GM21723 (cell line): ENCODE measurements at regions not wholly inside any gene's neighbourhood (a gene's known extent, or its start where the extent isn't known, plus 50 kb on each side); places are given as distances from the start of the nearest gene placed in this dataset.
"Not testable (repeated sequence)": the region's sequence is repeated elsewhere in the genome, so short reads cannot be mapped to it uniquely, and the experiment has no call there.

Source experiments
- ATAC-seq: cut with Tn5 transposase; IDR thresholded peaks from one replicate; pipeline ENCODE4 v1.9.1; 2021; ENCODE audit warnings: mild to moderate bottlenecking, moderate library complexity; ENCODE audit not compliant: unreplicated experiment

DNA sequence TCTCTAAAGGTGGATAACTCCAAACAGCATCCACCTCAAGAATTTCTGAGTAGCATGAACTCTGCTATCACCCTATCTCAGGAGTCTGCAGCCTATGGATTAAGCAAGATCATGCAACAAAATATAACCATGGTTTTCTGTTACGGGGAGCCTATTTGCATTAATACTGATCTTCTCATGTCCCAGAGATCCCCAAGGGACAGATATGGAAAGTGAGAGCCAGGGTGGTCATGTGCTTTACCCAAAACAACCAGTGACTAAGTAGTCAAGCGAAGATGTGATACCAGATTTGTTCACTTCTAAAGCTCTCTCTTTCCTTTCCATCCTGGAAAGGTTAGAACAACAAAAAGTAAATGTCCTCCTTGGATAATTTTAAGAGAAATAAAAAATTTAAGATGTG, 125.1 kb downstream of the PRRX1 start:
- ATAC-seq, result no peak

DNA sequence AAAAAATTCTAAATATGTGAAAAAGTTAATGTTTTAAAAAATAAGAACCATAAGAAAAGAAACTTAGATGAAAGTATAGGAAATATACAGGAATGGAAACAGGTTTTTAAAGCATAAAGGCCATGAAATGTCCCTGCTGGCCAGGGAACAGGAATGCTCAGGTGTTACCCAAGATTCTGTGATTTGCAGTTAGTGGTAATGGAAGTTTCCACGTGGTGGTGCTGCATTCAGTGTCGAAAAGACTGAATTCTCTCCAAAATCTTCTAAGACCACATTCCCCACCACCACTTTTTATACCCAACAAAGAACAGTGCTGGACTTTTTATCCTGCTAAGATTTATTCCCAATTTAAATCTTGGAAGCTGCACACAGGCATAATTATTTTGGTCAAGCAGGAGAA, 126.2 kb downstream of the PRRX1 start:
- no peak for ATAC-seq

- ATAC-seq, result no peak
These were observed 126.7 kb downstream of the PRRX1 start for GRCh38 chr1:170790651-170791071.

- no peak for ATAC-seq
These were observed 128.0 kb downstream of the PRRX1 start for GRCh38 chr1:170791941-170792340.

- no peak for ATAC-seq
These were observed 135.1 kb upstream of the MROH9 start for GRCh38 chr1:170800265-170800664.

GRCh38 chr1:170800812-170801211, 134.5 kb upstream of the MROH9 start:
- ATAC-seq, result no peak

- no peak for ATAC-seq
These were observed 131.6 kb upstream of the MROH9 start for GRCh38 chr1:170803711-170804110.

GRCh38 chr1:170804419-170804818, 130.9 kb upstream of the MROH9 start:
- ATAC-seq, result no peak

- no peak for ATAC-seq
These were observed 130.5 kb upstream of the MROH9 start for GRCh38 chr1:170804879-170805278.

- ATAC-seq, result no peak
These were observed 128.4 kb upstream of the MROH9 start for GRCh38 chr1:170806961-170807360.

GRCh38 chr1:170807432-170807831, 127.9 kb upstream of the MROH9 start:
- no peak for ATAC-seq

DNA sequence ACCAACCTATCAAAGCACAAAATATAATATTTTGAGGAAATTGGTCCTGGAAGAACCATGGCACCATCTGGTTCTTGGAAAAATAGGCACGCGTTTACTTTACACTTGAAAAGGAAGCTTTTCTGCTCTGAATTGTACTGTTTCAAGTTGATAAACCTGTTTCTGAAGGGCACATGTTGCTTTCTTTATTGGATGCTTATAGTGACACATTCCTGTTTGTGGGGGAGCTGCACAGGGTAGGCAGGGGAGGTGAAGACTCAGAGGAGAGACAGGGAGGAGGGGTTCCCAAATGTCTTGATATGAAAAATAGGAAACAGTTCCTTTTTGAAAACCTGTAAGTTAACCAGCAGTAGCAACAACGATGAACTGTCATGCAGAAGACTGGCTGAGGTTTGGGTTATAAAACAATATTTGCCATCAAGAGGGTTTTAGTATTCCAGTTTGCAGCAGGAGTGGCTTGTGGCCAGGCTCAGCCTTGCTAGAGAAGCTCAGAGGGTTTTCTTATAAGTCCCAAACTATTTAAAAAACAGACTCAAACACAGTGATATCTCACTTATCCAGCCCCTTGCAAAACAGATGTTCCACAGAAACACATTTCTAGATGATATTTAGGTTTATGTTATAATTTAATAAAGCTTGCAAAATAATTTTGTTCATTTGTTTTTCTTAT, 127.0 kb upstream of the MROH9 start:
- no peak for ATAC-seq

DNA sequence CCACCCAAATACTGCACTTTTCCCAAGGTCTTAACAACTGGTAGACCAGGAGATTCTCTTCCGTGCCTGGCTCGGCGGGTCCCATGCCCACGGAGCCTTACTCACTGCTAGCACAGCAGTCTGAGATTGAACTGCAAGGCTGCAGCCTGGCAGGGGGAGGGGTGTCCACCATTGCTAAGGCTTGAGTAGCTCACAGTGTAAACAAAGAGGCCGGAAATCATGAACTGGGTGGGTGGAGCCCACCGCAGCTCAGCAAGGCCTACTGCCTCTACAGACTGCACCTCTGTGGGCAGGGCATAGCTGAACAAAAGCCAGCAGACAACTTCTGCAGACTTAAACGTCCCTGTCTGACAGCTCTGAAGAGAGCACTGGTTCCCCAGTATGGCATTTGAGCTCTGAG, 124.3 kb upstream of the MROH9 start:
- ATAC-seq, result not testable (repeated sequence)

- ATAC-seq, result no peak
These were observed 115.6 kb upstream of the MROH9 start for GRCh38 chr1:170819781-170820180.

DNA sequence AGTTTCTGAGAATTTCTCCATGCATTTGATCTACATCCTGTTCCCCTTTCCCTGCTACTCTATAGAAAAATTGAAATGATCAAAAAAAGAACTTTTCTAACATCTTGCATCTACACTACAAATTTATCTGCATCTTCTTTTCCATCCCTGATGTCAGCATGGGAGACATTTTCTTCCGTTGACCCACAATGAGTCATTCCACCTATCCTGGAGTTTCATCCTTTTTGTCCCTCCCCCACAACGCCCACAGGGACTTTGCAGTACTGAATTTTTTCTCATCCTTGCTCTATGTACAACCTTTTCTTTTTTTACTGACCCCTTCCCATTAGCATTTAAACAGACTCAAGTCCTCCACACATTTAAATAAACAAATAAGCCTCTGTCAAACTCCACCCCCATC, 112.2 kb upstream of the MROH9 start:
- no peak for ATAC-seq

DNA sequence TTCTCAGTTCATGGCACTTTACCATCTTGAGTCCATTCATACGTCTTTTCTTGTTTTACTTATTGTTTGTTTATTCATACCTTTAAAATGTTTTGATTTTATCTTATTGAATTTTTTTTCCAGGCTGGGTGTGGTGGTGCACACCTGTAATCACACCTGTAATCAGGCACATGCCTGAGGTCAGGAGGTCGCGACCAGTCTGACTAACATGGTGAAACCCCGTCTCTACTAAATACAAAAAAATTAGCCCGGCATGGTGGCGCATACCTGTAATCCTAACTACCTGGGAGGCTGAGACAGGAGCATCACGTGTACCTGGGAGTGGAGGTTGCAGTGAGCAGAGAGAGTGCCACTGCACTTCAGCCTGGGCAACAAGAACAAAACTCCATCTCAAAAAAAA, 104.1 kb upstream of the MROH9 start:
- ATAC-seq, result no peak

DNA sequence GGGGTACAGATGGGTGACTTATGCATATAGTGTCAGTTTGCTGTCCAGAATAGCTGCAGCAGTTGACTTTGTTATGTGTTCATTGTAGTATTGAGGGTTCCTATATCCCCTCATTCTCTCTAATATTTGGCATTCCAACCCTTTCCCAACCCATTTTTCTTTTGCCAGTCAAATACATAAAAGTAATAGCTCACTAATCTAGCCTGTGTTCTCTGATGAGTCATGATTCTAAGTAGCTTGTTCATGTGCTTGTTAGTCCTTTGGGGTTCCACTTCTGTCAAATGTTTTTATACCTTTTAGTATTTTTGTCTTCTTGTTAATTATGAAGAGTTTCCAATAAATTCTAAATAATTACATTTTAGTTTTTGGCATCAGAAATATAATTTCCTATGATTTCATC, 99.2 kb upstream of the MROH9 start:
- ATAC-seq, result no peak

GRCh38 chr1:170840371-170840770, 95.0 kb upstream of the MROH9 start:
- no peak for ATAC-seq

DNA sequence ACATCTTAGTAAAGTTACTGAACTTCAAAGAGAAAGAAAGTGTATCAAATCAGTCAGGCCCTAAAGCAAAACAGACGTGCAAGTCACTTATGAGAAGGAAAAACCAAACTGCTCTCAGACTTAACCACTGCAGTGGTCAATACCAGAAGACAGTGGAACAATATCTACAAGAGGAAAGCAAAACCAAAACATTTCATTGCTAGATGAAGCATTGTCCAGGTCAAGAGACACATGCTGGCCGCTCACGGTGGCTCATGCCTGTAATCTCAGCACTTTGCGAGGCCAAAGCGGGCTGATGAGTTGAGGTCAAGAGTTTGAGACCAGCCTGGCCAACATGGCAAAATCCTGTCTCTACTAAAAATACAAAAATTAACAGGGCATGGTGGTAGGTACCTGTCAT, 82.0 kb upstream of the MROH9 start:
- peak; percentile 90 for ATAC-seq

DNA sequence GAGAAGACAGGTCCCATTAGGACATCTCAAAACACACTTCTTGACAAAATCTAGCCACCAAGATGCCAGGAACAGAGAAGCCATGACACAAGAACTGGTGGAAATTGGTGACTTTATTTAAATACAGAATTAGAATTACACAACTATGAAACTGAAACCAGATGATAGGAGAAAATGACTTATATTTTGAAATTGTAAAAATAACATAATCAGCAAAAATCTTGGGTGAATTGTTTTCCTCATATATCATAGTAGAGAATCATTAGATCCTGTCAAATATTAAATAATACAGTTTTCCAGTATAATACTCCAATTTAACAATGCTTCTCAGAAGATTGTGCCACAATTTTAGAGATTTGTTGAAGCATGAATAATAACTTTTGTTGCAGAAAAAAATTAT, 81.5 kb upstream of the MROH9 start:
- ATAC-seq, result peak; percentile 3

DNA sequence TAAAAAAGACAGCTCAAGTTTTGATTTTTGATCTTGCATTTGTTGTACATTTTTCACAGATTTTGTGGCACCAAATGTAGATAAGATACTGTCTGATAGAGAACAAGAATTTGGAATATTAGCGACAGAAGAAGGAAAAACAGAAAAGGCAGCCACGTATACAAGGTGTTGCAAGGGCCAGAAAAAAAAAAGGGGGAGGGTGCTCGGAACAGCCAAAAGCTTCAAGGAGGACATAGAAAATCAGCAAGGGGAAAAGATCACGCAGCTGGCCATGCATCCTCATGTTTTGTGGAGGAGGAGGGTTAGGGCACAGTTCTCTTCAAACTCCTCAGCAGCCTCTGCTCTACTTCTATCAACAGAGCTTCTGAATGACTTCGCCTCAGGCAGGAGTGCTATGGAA, 80.7 kb upstream of the MROH9 start:
- no peak for ATAC-seq

- no peak for ATAC-seq
These were observed 78.9 kb upstream of the MROH9 start for GRCh38 chr1:170856455-170856854.

DNA sequence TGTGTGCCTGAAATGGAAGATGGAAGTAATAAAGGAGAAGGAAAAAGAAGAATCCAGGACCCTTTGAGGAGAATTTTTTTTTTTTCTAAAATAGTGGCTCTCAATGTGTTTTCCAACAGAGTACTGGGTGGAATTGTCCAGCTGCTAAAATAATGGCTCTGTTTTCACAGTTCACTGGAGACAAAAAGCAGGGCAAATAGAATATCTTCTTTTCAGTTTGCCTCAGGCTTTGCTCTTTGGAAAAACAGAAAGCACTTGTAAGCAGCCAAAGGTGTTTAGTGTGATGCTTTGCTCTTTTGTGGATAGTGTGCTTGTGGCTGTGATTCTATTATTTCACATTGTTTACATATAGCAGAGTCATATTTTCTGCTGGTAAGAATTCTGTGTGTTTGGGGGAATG, 77.4 kb upstream of the MROH9 start:
- ATAC-seq, result no peak
